CD4-positive, alpha-beta T cell treated with Interleukin-15 for 1 hour (primary cell): ENCODE measurements at regions not wholly inside any gene's neighbourhood (a gene's known extent, or its start where the extent isn't known, plus 50 kb on each side); places are given as distances from the start of the nearest gene placed in this dataset.
"Not testable (repeated sequence)": the region's sequence is repeated elsewhere in the genome, so short reads cannot be mapped to it uniquely, and the experiment has no call there.

Experiments used
- DNase-seq: peaks from one replicate; pipeline ENCODE4 v3.0.0-alpha.2; 2020

DNA sequence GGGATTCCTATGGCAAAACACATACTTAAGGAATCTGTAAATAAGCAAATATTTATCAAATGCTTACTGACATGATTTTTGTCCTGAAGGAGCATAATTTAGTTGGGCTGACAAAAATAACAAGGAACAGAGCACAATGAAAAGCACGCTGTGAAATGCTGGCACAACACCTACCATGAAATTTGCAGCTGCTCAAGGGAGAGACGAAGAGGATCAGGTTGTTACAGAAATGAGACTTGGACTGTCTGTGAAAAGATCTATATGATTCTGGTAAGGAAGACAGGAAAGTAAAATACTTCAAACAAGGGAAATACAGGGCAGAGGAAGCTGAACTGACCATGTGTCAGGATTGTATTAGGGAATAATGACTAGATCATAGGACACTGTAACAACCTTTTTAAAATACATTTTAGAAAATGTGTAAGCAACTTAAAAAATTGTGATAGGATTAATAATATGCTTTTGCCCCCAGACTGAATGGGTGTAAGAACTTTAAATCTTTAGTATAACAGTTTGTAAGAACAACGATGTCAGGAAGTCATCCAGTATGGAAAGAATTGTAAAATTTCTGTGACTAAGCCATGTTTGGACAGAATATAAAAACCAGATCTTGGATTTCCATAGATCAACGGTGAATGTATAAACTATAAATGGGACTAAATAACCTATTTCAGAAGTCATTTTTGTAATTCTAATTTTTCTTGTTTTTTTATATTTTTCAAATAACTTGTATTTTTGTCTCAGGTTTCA lies 1556.0 kb downstream of the EFNB2 start:
- DNase-seq, result no peak

DNA sequence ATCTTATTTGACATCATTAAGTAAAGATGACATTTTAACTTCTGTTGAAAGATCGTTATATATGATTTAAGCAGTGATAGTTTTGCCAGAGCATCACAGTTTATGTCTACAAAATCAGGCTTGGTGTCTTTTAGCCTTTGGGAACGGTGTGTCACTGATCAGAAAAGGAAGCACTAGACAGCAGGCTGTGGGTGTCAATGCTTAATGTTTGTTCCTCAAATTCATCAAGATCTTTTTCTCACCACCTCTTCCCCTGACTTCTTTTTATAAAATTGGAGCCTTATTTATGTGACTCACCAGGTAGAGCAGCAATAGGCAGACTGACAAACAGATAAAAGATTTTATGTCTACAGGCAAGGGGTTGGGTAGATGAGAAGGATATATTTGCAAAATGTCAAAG lies 1558.5 kb downstream of the EFNB2 start:
- no peak for DNase-seq

DNA sequence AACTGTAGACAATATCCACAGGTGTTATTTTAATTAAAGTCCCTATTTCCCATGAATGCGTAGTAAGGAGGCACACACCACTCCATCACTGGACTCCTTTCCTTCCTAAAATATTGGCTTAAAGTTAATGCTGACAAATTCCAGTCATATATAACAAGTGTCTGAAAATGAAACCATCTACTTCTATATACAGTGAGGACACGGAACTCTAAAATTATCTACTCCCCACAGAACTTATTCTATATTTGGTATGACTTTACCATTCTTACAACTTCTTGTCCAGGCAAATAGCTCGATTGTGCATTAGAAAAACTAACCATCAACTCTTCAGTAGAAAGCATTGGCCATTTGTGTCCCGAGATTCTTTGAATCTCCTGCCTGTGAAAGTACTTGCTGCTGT lies 1560.2 kb downstream of the EFNB2 start:
- no peak for DNase-seq

DNA sequence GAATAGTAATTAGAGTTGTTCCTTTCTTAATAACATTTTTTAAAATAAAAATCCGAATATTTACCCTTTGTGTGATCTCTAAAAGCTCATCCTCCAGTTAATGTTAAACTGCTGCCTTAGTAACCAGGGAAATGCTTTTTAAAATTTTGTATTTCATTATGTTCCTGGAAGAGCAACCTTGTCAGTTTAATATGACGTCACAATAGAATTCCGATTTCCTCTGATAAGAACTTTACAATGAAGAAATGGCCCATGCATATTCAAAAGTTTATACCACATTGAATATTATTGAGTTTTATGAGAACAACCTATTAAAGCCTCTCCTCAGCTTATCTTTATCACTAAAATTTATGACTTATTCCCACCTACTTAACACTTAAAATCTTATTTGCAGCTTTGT lies 1566.6 kb downstream of the EFNB2 start:
- no peak for DNase-seq

DNA sequence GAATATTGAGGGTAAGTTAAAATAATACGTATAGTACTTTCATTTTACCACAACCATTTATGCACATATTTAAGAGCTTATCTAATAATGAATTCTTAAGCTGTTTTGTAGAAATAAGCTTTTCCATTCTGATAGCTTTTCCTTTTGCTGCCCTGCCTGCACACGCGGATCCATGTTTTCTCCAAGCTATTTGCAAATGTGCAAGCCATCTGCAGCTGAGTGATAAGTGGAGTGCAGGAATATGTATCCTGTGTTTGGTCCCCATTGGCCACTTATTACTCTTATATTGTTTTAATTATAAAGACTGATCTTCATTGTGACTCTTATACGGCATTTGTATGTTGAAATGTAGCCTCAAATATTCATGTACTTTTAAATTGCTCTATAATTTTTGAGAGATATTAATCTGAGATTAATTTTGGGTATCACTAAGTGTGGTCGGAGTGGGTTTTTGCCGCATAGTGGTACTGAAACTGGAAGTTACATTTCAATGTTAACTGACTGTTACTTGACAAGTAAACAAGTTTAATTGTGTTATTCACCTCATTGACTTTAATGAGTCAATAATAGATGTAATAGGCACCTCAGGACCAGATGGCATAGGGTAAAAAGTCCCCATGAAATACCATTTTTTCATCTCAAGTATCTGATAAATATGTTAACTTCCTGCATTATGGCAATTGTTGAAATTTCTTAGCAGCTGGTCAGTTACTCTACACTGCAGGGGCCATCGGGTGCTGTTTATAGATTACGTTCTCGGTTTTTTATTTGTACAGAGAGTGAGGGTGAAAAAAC lies 1567.4 kb downstream of the EFNB2 start:
- no peak for DNase-seq

DNA sequence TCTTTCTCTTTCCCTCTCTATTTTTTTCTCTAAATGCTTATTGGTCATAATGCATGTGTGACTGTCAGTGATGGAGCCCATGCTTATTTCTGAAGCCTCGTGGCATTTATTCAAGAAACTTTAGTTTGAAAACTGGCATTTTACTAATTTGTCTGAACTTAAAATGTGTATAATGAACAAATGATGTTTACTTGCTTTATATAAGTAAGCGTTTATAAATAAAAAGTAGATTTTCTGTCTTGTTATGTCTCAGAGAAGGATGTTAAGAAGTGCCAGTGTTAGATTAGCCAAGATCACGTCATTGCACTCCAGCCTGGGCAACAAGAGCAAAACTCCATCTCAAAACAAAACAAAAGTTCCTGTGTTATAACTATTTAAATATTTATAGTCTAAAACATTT lies 1568.1 kb downstream of the EFNB2 start:
- no peak for DNase-seq

DNA sequence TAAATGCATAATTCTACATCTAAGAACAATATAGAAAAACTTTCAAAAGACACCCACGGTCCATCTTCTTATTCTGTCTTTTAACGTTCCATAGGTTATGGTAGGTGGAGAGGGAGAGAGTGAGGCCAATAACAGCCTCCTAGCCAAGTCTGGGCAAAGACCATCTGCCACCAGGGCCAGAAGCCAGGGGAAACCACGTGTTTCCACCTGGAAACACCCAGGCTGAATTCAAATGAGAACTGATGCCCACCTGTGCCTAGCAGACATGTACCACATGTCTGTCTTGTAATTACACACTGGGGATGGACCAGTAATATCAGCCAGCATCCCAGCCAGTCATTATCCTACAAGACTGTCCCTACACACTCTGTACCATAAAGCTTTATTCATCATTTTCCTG lies 1573.1 kb downstream of the EFNB2 start:
- DNase-seq, result no peak

DNA sequence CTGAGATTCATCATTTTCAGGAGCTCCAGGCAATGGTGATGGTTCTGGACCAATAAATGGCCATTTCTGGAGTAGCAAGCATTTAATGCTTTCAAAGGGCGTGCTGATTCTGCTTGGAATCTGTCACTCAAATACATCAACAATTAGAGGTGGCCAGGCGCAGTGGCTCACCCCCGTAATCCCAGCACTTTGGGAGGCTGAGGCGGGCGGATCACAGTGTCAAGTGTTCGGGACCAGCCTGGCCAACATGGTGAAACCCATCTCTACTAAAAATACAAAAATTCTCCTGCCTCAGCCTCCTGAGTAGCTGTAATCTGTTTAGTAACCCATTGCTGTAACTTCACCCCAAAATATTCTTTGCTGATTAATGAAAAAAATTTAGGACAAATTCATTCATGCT lies 1574.2 kb downstream of the EFNB2 start:
- no peak for DNase-seq

DNA sequence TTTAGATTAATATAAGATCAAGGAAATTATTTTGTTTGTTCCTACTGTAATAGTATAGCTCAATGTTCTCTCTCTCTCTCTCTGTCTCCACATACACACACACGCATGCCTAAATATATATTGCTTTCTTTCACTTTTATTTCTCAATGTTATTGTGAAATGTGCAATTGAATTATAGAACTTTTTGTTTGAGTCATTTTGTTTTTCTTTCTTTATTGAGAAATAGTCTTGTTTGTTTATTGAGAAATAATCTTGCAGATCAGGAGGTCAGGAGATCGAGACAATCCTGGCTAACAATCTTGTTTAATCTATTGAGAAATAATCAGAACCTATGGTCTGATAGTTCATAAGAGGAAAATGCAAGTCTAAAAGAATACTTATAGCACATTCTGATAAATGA lies 1581.3 kb downstream of the EFNB2 start:
- no peak for DNase-seq

DNA sequence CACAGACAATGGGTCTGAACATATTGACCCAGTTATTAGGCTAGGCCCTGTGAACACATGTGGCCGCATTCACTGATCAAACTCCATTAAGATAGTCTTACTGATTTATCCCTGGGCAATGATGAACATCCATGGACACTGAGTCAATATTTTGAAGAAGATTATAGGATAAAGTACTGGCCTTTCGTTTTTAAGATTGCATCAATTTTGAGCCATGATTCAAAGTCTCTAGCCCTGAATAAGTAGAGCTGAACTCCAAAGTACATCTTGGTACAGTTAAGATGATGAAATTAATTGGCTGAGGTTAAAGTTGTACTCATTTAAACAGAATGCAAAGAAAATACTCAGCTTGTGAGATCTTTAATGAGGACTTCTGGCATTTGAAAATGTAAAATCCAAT lies 1581.9 kb downstream of the EFNB2 start:
- no peak for DNase-seq

DNA sequence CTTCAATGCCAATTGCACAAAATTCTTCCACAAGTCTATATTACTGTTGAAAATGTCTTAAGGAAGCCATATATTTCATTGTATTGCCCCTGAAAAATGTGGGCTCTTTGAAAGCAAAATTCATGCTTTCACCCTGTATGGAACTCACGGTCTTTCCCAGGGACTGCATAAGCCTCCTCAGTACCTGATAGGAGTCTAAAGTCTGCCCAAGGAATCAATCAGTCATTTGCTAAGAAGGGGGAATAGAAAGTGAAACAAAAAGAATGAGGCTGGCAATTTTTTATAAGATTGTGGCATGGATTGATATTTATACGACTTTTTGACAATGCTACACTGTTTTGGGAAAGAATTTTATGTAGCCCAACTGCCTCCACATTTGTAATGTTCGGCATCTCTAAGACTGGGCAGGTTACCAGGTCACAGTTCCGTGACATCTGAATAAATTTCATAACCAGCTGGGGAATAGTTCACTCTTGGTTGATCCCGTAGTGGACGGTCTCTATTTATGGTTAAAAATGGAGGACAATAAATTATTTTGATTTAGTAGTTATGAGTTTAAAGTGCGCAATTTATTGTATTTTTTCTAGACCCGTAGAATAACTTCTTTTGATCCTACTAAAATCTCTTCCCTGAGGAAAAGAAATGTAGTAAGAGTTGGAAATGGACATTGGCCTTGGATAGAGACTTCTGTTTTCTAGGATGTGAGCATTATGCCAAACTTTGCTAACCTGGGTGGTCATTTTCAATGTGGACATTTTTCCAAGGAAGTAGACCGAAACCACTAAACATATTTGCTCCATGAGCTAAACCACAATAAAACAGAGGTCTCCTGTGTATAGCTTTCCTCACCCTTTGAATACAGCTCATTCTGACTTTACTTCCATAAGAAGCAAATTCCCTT lies 1585.4 kb downstream of the EFNB2 start:
- DNase-seq, result no peak

DNA sequence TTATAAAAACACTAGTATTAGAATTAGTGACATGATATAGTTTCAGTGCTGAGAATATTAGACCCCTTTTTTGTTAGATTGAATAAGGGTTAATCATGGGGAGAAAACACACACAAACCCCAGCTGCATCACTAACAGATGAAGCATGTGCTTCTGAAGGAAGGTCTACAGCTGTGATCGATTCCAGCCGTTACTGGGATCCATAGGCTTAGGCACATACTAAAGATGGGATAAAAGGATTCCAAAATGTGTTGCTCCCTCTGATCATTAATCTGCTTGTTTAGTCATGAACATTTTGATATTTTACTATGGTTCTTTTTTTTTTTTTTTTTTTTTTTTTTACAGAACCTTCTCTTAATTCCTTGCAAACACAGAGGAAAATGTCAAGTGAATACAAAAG lies 1591.3 kb downstream of the EFNB2 start:
- DNase-seq, result no peak

DNA sequence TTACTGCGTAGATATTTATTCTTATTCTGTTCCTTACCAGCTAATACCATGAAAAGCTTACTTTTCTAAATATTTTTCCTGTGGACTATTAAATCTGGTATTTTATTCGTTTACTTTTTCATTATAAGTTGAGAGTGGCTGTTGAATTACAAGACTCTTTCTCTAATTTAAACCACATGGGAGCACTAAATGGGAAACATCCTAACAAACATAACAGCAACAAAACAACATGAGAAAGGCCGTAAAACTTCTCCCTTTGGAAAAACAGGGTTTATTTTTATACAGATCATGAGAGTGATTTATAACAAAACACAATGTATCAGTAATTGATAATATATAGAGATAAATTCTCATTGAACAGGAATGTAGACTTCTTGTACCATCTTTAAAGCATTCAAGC lies 1592.1 kb downstream of the EFNB2 start:
- no peak for DNase-seq

DNA sequence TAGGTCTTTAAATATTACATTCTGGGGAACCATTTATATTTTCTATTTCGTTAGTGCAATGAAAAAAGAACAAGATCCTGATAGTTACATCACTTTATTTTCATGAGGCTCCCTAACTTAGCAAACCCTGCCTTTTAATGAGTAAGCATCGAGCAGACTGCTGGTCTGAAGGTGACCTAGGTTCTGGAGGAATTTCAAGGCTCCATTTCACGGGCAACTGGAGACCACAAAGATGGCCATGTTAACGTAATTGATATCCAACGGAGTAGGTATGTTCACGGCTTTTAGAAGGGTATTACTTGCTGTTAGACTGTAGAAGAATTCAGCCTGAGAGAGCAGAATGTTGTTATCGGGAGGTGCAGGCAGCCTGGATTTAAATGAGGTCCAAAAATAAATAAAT lies 1597.6 kb downstream of the EFNB2 start:
- no peak for DNase-seq

DNA sequence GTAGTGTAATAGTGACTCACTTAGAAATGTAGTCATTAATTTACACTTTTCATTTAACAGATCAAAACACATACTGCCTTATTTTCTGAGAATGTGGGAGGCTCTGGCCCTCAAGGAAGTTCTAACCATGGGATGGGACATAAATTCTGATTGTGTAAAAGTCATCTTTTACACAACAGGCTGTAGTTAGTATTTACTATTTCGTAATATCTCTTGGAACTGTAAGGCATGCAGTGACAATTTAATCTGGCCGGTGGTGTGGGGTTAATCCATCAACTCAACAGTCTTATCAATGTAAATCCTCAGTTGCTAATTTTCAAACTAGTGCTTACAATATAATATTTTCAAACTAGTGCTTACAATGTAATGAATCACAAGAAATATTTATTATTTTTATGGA lies 1599.2 kb downstream of the EFNB2 start:
- DNase-seq, result no peak

DNA sequence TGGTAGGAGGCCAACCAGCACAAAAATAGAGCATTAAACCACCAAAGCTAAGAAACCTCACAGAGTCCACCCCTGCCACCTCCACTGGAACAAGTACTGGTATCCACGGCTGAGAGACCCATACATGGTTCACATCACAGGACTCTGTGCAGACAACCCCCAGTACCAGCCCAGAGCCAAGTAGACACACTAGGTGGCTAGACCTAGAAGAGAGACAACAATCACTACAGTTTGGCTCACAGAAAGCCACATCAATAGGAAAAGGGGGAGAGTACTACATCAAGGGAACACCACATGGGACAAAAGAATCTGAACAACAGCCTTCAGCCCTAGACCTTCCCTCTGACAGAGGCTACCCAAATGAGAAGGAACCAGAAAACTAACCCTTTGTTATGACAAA lies 1614.9 kb downstream of the EFNB2 start:
- DNase-seq, result not testable (repeated sequence)

DNA sequence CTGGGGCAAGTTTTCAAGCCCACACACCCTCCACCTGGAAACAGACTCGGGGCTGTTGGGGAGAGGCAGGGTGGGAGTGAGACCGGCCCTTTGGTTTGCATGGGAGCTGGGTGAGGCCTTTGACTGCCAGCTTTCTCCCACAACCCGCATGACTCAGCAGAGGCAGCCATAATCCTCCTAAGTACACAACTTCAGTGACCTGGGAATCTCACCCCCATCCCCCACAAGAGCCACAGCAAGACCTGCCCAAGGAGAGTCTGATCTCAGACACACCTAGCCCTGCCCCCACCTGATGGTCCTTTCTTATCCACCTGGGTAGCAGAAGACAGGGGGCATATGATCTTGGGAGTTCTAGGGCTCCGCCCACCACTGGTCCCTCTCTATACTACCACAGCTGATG lies 1615.4 kb downstream of the EFNB2 start:
- no peak for DNase-seq

DNA sequence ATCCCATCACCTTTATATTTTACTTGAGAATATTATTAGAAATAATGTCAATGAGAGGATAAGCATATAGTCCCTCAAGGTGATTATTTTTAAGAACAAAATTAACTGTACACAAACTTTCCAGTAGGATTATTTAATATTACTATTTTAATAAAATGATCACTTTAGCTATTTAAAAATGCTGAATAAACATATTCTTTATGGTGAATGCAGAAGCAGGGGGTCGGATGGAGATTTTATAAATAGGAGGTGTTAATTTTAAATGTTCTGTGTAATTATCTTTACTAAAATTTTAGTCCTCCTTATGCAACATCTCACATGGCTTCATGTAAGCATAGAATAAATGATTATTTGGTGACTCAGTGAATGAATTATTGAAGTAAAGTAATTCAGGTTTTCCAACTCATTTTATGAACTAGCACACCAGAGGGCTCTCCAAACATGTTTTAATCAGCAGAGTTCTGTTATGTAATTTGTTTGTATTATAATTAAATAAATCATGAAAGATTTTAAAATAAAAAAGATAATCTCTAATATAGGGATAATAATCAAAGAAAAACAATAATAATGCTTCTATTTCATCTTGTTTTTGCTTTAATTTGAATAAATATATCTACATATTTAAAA lies 1635.2 kb downstream of the EFNB2 start:
- DNase-seq, result no peak

DNA sequence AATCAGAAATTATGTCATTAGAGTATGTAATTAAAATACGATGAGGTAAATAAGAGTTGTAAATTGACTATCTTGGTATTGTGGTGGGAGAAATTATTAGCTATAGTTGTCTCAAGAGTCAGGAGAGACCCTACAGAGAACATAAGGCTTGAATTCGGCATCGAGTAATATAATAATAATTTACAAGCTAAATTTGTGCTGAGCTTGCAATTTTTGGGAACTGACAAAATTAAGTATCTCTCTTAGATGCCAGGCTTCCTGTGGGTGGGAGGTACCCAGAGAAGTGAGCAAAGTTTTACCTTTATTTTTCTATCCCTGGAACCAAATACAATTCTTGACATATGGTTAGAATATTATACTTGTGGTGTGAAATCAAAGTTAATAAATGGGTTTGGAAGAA lies 1637.0 kb downstream of the EFNB2 start:
- DNase-seq, result no peak

DNA sequence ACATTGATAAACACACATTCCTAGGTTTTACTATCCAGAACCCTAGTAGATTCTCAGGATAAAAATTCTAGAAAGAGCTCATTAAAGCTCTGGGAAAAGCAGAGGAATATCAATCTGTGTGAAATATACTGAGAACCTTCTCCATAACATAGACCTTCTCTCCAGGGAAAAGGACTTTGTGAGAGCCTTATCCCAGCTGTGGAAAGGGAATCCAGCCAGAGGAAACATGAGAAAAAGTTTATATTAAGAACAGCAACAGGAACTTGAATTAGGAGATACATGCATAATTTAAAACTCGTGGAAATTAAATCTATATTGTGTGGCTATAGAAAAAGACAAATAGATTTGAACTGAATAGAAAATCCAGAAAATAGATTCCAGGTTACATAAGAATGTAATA lies 1639.9 kb downstream of the EFNB2 start:
- DNase-seq, result no peak

DNA sequence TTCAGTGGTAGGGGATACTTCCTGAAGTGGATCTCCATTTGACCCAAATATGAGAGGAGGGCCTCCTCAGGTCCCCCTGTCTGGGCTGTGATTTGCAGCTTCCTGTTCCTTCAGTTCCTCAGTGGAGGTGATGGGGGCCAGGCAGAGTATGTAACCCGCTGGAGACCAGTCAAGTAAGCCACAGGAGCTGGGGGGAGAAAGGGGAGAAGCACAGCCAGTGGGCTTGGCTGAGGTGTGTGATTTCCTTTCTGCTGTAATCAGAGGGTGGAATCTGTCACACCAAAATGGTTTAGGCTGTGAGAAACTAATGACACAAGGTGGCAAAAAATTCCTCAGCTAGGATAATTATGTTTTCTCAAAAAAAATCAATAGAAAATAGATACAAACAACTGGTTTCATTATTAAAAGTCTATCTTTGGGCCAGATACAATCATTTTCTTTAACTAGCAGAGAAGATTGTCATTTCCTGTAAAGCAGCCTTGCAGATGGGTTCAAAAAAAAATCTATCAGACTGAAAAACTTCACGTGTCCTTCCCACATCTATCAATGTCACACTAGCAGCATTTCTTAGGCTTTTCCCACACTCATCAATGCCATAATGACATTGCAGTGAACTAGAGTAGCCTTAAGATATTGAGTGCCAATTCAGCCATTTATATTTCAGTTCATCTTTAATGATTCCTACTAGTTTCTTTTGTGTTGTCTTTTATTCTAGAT lies 1660.3 kb downstream of the EFNB2 start:
- no peak for DNase-seq

DNA sequence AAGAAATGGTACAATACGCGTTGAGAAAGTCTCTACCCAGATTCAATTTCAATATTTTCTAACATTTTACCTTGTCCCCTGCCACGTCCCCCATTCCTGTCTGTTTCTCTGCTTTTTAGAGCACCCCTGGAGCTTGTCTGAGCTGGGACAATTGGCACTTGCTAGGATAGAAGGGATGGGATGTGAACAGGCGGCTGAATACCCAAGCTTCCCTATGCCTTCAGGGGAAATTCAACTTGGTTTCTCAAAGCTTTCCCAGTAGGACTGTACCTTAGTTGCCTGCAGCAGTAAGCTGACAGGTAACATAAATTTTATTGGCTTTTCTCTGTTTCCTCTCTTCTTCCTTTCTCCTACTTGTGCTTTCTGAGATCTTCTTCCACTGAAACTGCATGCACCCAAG lies 1663.3 kb downstream of the EFNB2 start:
- no peak for DNase-seq
